GM18505 (cell line): ENCODE measurements at regions not wholly inside any gene's neighbourhood (a gene's known extent, or its start where the extent isn't known, plus 50 kb on each side); places are given as distances from the start of the nearest gene placed in this dataset.
"Not testable (repeated sequence)": the region's sequence is repeated elsewhere in the genome, so short reads cannot be mapped to it uniquely, and the experiment has no call there.

Source experiments
- ATAC-seq: cut with Tn5 transposase; IDR thresholded peaks from one replicate; pipeline ENCODE4 v1.9.1; 2021; ENCODE audit not compliant: unreplicated experiment
- POLR2A ChIP-seq: IDR thresholded peaks from 4 replicates; pipeline ENCODE4 v1.6.1; 2011; ENCODE audit warnings: borderline replicate concordance; ENCODE audit not compliant: insufficient read depth, insufficient read length; ENCODE audit errors: extremely low read depth

DNA sequence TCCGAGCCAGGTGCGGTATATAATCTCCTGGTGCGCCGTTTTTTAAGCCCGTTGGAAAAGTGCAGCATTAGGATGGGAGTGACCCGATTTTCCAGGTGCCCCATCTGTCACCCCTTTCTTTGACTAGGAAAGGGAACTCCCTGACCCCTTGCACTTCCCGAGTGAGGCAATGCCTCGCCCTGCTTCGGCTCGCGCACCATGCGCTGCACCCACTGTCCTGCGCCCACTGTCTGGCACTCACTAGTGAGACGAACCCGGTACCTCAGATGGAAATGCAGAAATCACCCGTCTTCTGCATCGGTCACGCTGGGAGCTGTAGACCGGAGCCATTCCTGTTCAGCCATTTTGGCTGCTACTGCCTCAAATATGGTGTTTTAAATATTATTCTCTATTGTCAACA lies 198.0 kb downstream of the MEIS1 start:
- ATAC-seq, result not testable (repeated sequence)

DNA sequence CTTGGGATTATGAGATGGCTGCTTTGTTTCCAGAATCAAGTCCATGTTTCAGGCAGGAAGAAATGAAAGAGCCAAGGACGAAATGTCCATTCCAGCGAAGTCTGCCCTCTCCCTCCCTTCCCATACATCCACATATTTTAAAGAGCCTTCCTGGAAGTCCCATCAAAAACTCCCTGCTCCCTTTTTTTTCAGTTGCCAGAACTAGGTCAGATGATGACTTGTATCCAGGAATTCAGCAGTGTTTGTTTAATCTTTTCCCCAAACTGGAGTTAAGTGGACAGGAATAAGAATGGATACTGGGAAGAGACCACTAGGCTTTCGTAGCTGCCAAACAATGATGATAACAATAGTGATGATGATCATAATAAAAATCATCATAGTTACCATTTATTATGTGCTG lies 198.7 kb downstream of the MEIS1 start:
- TF ChIP-seq POLR2A, result no peak
- ATAC-seq, result no peak

DNA sequence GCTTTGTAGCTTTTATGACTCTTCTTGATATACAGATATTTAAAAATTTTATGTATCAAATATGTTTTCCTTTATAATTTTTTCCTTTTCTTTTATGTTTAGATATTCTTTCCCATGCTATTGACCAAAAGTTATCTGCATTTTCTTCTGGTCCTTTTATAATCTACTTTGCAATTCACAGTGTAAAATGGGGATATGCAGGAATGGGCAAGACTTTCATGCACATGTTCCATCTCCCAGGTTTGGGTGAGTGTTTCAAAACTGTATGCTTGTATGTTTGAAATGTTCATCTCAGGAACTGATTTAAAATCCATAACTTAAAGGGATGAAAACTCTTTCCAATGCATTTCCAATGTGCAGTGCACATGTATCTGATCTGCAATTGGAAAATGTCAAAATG lies 199.9 kb downstream of the MEIS1 start:
- no peak for ATAC-seq

DNA sequence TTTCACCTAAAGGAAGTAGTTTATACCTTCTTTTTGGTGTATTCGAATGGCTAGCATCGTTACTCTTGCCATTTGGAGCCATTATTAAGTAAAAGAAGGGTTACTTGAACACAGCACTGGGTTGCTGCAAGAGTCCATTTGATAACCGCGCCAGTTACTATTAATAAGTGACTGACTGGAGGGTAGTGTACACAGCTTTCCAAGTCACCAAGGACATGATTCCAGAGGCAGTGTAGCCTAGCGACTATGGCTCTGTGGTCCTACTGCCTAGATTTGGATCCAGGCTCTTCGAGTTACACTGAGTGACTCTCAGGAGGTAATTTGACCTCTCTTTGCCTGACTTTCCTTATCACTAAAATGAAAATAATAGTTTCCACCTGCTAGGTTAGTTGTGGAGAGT lies 206.8 kb downstream of the MEIS1 start:
- no peak for TF ChIP-seq POLR2A

More for the DNA sequence above, 199.9 kb downstream of the MEIS1 start:
- TF ChIP-seq POLR2A, result no peak

DNA sequence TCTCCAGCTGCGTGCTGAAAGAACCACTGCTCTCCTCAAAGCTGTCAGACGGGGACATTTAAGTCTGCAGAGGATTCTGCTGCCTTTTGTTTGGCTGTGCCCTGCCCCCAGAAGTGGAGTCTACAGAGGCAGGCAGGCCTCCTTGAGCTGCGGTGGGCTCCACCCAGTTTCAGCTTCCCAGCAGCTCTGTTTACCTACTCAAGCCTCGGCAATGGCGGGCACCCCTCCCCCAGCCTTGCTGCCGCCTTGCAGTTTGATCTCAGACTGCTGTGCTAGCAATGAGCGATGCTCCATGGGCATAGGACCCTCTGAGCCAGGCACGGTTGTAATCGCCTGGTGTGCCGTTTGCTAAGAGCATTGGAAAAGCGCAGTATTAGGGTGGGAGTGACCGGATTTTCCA lies 213.2 kb downstream of the MEIS1 start:
- ATAC-seq, result not testable (repeated sequence)

More for the DNA sequence above, 206.8 kb downstream of the MEIS1 start:
- ATAC-seq, result no peak

DNA sequence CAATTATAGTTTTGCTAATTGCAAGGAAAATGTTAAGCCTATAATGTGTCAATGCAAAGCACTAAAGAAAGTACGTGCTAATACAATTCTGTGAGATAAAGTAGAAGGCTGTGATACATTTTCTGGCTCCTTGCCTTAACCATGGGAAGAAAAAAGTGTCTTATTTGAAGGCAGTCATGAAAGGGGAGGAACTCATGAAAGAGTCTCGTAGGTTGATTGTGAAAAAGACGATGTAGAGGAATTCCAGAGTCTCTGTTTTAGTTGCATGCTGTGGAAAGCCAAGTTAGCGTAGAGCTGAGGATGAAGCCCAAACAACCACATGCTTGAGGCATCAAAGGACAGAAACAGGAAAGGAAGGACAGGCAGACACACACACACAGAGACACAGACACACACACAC lies 214.1 kb downstream of the MEIS1 start:
- no peak for ATAC-seq
- TF ChIP-seq POLR2A, result no peak

DNA sequence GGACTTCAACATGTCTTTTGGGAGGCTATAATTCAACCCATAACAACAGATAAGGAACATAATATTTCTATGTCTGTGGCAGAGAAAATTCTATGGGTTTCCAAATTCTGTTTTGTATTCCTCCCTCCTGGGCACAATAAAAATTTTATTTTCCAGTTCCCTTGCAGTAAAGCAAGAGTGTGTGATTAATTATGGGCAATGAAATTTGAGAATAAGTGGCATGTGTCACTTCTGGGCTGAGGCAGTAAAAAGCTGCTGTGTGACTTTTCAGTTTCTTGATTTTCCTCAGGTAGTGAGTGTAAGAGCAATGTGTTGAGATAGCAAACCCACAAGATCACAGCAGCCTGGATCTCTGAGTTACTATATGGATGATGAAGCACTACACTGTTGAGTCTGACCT lies 216.4 kb downstream of the MEIS1 start:
- ATAC-seq, result no peak

DNA sequence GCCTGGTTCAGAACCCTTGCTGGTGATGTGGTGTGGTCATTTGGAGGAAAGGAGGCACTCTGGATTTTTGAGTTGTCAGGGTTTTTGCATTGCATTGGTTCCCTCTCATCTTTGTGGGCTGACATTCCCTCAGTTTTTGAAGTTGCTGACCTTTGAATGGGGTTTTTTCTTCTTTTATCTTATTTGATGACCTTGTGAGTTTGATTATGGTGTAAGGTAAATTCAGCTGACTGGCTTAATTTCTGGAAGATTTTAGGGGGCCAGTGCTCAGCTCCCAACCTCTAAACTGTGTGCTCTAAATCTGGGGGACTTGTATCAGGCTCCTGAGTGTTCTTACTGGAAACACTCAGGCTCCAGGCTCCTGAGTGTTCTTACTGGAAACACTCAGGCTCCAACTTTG lies 225.9 kb downstream of the MEIS1 start:
- TF ChIP-seq POLR2A, result no peak
- no peak for ATAC-seq

More for the DNA sequence above, 216.4 kb downstream of the MEIS1 start:
- no peak for TF ChIP-seq POLR2A

DNA sequence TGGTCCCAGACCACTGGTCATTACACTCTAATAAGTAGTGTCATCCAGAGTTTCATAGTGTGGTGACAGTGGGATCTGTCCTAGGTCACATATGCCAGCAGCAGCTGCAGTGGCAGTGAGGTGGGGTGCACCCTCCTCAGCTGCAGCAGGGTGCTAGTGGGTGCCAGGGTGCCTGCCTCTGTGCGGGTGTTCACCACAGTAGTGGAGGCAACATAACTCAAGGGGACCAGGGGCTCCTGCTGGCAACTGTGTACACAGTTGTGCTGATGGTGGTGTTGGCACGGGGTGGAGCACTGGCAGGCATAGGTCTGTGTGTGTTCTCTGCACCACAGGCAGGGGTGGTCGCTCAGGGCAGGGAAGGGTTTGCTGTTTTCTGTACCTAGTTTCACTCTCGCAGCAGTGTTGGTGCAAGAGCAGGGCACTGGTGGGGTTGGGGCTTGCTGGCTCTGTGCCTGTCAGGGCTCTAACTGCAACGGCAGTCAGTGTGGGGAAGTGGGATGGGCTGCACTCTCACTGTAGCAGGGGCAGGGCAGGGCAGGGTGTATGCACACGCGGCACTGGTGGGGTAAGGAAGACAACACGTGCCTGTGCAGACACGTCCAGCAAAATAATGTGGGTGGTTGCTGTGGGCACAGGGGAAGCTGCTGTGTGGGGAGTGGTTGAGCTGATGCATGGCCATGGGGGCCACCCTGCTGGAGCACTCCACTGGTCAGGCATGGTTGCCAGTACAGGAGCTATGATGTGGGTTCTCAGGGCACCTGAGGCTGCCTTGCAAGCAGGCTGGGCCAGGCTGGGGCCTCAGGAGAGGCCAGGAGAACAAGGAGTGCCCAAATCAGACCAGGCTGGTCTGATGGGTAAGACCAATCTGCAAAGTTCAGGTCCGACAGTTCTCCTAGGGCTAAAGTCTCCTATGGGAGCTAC lies 226.6 kb downstream of the MEIS1 start:
- no peak for ATAC-seq

DNA sequence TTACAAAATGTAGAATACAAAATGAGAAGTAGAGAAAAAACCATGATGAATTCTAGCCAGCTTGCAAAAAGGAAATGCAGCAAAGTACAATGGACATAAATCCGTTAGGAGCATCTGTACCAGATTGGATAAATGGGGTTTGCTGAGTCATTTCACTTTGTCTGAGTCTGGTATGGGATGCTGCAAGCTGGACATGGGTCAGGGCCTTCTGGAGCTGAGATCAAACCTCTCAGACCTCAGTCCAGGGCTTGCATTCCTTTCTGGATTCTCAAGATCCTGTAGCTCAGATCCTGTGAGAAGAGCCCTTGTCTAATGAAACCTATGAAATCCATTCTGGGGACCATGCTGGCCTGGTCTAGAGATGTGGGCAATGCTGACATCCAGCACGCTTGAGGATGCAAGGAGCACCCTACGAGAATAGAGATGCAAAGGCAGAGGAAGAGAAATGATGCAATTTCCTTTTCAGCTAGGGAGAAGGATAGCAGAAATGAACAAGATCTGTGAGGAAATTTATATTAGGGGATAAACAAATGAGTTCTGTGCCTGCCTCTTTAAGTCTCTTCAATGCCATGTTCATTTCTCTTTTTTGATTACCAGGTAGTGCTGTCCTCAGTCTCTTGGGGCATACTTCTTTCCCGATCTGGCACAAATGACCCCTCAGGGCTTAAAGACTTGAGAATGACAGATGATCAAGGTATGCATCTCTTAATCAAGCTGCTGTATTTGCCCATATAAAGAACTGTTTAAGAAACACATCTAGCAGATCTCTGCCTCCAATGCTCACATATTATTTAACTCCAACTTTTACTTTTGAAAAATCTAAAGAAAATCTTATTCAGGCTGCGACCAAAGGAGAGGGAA lies 230.4 kb downstream of the MEIS1 start:
- no peak for TF ChIP-seq POLR2A
- ATAC-seq, result no peak

More for the DNA sequence above, 226.6 kb downstream of the MEIS1 start:
- no peak for TF ChIP-seq POLR2A

DNA sequence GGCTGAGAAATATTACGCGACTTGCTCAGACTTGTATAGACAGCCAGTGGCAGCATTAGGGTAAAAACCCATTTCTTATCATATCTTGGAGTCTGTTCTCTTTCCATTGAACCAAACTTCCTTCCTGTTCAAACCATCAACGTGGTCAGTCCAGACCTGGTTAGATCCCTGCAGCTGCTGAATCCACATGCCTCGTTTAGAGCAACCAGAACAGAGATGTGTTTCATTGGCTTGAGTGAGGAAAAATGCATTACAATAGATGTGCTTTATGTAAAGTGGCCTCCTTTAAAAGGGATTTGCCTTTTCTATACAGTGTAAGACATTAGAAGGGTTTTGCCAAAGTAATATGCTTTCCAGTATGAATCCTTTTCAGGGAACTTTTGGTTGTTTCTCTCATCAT lies 232.4 kb downstream of the MEIS1 start:
- no peak for TF ChIP-seq POLR2A
- no peak for ATAC-seq

DNA sequence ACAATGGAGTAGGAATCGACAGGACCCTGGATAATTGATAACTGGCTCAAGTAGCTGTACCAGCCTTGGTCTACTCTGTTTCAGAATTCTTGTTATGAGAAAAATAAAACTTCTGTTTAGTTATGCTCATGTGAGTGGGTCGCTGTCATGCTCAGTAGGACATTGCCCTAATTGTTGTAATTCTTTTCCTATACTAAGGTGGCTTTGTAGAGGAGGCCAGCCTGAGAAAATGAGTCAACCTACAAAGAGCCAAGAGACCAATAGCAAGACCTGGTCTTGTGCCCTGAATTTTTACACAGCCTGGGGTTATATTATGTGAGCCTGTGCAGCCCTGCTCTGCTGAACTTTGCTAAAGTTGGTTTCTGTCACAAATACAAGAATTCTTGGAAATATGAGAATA lies 238.4 kb downstream of the MEIS1 start:
- ATAC-seq, result no peak
- no peak for TF ChIP-seq POLR2A

DNA sequence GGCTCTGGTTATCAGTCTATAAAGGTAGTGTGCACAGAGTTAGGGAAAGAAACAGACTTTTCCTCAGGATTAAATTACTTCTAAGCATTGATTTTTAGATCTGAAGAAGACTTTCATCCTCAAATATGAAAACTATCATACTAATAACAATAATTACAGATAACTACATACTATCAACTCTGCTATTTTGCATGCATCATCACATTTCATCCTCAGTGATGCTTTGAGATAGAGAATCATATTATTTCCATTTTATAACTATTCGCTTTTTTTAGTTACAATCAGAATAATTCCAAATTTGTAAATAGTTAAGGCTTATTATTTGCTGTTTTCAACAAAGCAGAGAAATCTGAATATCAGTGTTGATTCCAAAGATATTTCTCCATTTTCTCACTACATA lies 239.2 kb downstream of the MEIS1 start:
- no peak for TF ChIP-seq POLR2A
- no peak for ATAC-seq

DNA sequence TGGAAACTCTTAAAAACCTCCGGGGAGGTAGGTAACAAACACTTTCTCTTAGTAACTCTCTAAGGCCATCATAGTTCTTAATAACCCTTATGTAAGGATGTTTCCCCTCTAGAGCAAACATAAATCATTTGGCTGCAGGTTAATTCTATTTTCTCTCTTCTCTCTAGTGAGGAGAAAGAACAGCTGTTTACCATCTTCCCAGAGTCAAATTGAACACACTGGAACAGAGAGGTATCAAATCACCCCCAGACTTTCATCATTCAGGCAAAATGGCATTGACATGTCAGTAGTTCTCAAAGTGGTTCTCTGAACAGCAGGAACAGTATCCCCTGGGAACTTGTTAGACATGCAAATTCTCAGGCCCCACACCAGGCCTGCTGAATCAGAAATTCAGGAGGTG lies 240.7 kb downstream of the MEIS1 start:
- TF ChIP-seq POLR2A, result no peak
- no peak for ATAC-seq
